Caco-2 (cell line): ENCODE measurements at regions not wholly inside any gene's neighbourhood (a gene's known extent, or its start where the extent isn't known, plus 50 kb on each side); places are given as distances from the start of the nearest gene placed in this dataset.

ENCODE experiments used
- BruUV-seq: library from RNA; stranded (reverse); fragments of 400-500 nt; replicated peaks from 2 replicates; lab custom pipeline; 2021; lab: Mats Ljungman, UMichigan
- CTCF ChIA-PET: fragments of 300-600 bp; sonication (Branson Sonifier 250); formaldehyde crosslinking; loops from one replicate; lab custom pipeline; 2022; ENCODE audit warnings: antibody characterized with exemption; lab: Charles Lee
- POLR2A ChIA-PET: fragments of 300-600 bp; sonication (Branson Sonifier 250); formaldehyde crosslinking; loops from one replicate; lab custom pipeline; 2022; ENCODE audit warnings: antibody characterized with exemption; lab: Charles Lee
- DNase-seq, 2 experiments: peaks; one replicate each; pipeline versions ENCODE4 v3.0.0 to v3.0.0-alpha.2; 2020 to 2022
- H3K27me3 ChIP-seq: replicated peaks from 2 replicates; pipeline ENCODE4 v1.6.0; 2011; ENCODE audit warnings: low read length; ENCODE audit not compliant: control insufficient read depth, insufficient read depth
- H3K36me3 ChIP-seq: 2 replicates; pipeline ENCODE4 v1.5.1; 2011; ENCODE audit warnings: low read length; ENCODE audit not compliant: control insufficient read depth, insufficient read depth
- H3K4me1 ChIP-seq: fragments of 250-450 bp; sonication (Bioruptor Pico); 2 replicates; pipeline ENCODE4 v1.5.1; 2020; ENCODE audit warnings: mild to moderate bottlenecking
- H3K4me3 ChIP-seq: 2 replicates; pipeline ENCODE4 v1.5.1; 2011; ENCODE audit warnings: low read depth, mild to moderate bottlenecking, control low read depth, low read length
- H3K9me3 ChIP-seq: fragments of 250-450 bp; sonication (Bioruptor Pico); 2 replicates; pipeline ENCODE4 v1.5.1; 2020; ENCODE audit warnings: mild to moderate bottlenecking, moderate library complexity
- H3K27ac Mint-ChIP-seq: one replicate; pipeline ENCODE4 v1.8.0; 2022; ENCODE audit warnings: mixed read lengths; ENCODE audit not compliant: unreplicated experiment
- H3K27me3 Mint-ChIP-seq: one replicate; pipeline ENCODE4 v1.8.0; 2022; ENCODE audit warnings: mixed read lengths; ENCODE audit not compliant: insufficient read depth, unreplicated experiment
- H3K36me3 Mint-ChIP-seq: one replicate; pipeline ENCODE4 v1.8.0; 2022; ENCODE audit warnings: mild to moderate bottlenecking, mixed read lengths; ENCODE audit not compliant: insufficient read depth, unreplicated experiment
- H3K4me1 Mint-ChIP-seq: one replicate; pipeline ENCODE4 v1.8.0; 2022; ENCODE audit warnings: low read depth, mixed read lengths; ENCODE audit not compliant: unreplicated experiment
- H3K4me3 Mint-ChIP-seq: one replicate; pipeline ENCODE4 v1.8.0; 2022; ENCODE audit warnings: mild to moderate bottlenecking, moderate library complexity, mixed read lengths; ENCODE audit not compliant: unreplicated experiment
- H3K9me3 Mint-ChIP-seq: one replicate; pipeline ENCODE4 v1.8.0; 2022; ENCODE audit warnings: mixed read lengths; ENCODE audit not compliant: unreplicated experiment
- CTCF ChIP-seq, 2 experiments: fragments of 200-600 bp in 1 of 2; IDR thresholded peaks; 1 replicate in 1 of 2; 2 replicates in 1 of 2; pipeline versions ENCODE4 v1.5.1 to v1.8.0; 2011 to 2022; ENCODE audit warnings: antibody characterized with exemption in 1 of 2, control low read depth in 1 of 2, inconsistent platforms in 1 of 2, low read depth in 1 of 2, low read length in 1 of 2, mild to moderate bottlenecking in 1 of 2, moderate library complexity in 1 of 2; ENCODE audit not compliant: insufficient read depth in 1 of 2, severe bottlenecking in 1 of 2, unreplicated experiment in 1 of 2
- intact Hi-C: fragments of 100-400 bp; cut with micrococcal nuclease; formaldehyde crosslinking; loops from one replicate; pipeline ENCODE4 v1.10.0; 2022; ENCODE audit not compliant: unreplicated experiment

GRCh38 chr3:157785102-157785826 is 282.0 kb upstream of the VEPH1 start:
- BruUV-seq, result no TSS peak
- Mint-ChIP-seq H3K9me3 (peaks cover 10% of the 10 kb centered on the region), H3K27me3 (peaks cover 8% of the 10 kb centered on the region), H3K4me3 (no peak overlapping the region), H3K27ac (no peak overlapping the region), H3K36me3 (no peaks in the 10 kb centered on the region), H3K4me1 (no peaks in the 10 kb centered on the region)
- ChIA-PET POLR2A (no interaction called here), CTCF (no interaction called here)
- H3K4me3 ChIP-seq, result no peak overlapping the region
- H3K9me3 ChIP-seq, result no peaks in the 10 kb centered on the region
- no peaks in the 10 kb centered on the region for H3K27me3 ChIP-seq
- no peaks in the 10 kb centered on the region for H3K4me1 ChIP-seq
- intact Hi-C loops, result no loop called here
- H3K36me3 ChIP-seq, result no peaks in the 10 kb centered on the region
- no peak for TF ChIP-seq CTCF (IDR thresholded peaks at IDR 0.05; ENCODE audit: insufficient read depth in 1 of 2, low read depth in 1 of 2, low read length in 1 of 2, severe bottlenecking in 1 of 2, unreplicated experiment in 1 of 2)
- DNase-seq, result peak; percentile 2 to 39

- Histone ChIP-seq H3K9me3 (no peaks in the 10 kb centered on the region), H3K4me3 (no peak overlapping the region), H3K27me3 (no peaks in the 10 kb centered on the region), H3K36me3 (no peaks in the 10 kb centered on the region), H3K4me1 (no peaks in the 10 kb centered on the region)
- no peak overlapping the region for H3K4me3 Mint-ChIP-seq
- no peak overlapping the region for H3K27ac Mint-ChIP-seq
- ChIA-PET POLR2A (no interaction called here), CTCF (no interaction called here)
- DNase-seq, result no peak
- no peaks in the 10 kb centered on the region for H3K36me3 Mint-ChIP-seq
- H3K4me1 Mint-ChIP-seq, result no peaks in the 10 kb centered on the region
- BruUV-seq, result no TSS peak
- H3K27me3 Mint-ChIP-seq, result no peaks in the 10 kb centered on the region
- no peaks in the 10 kb centered on the region for H3K9me3 Mint-ChIP-seq
- TF ChIP-seq CTCF (IDR thresholded peaks at IDR 0.05; ENCODE audit: insufficient read depth in 1 of 2, low read depth in 1 of 2, low read length in 1 of 2, severe bottlenecking in 1 of 2, unreplicated experiment in 1 of 2), result no peak
- intact Hi-C loops, result no loop called here
Observed at GRCh38 chr3:157782236-157782635, 279.0 kb upstream of the VEPH1 start.

GRCh38 chr3:157776861-157777260 is 273.6 kb upstream of the VEPH1 start:
- no peaks in the 10 kb centered on the region for H3K4me1 ChIP-seq
- no peak for TF ChIP-seq CTCF (IDR thresholded peaks at IDR 0.05; ENCODE audit: insufficient read depth in 1 of 2, low read depth in 1 of 2, low read length in 1 of 2, severe bottlenecking in 1 of 2, unreplicated experiment in 1 of 2)
- no peaks in the 10 kb centered on the region for H3K9me3 Mint-ChIP-seq
- no peaks in the 10 kb centered on the region for H3K27me3 ChIP-seq
- ChIA-PET CTCF (no interaction called here), POLR2A (no interaction called here)
- DNase-seq, result no peak
- H3K27me3 Mint-ChIP-seq, result peaks cover 3% of the 10 kb centered on the region
- no peak overlapping the region for H3K27ac Mint-ChIP-seq
- H3K36me3 Mint-ChIP-seq, result no peaks in the 10 kb centered on the region
- no TSS peak for BruUV-seq
- intact Hi-C loops, result no loop called here
- H3K9me3 ChIP-seq, result no peaks in the 10 kb centered on the region
- H3K4me3 Mint-ChIP-seq, result no peak overlapping the region
- no peaks in the 10 kb centered on the region for H3K4me1 Mint-ChIP-seq
- no peaks in the 10 kb centered on the region for H3K36me3 ChIP-seq
- H3K4me3 ChIP-seq, result no peak overlapping the region
